GM12865 (cell line): ENCODE measurements at regions not wholly inside any gene's neighbourhood (a gene's known extent, or its start where the extent isn't known, plus 50 kb on each side); places are given as distances from the start of the nearest gene placed in this dataset.

Source experiments
- DNase-seq: peaks from one replicate; pipeline ENCODE4 v3.0.0; 2010; ENCODE audit warnings: low read depth
- H3K4me3 ChIP-seq: 2 replicates; pipeline ENCODE4 v1.5.1; 2011; ENCODE audit warnings: mild to moderate bottlenecking, low read depth, low read length, control low read depth
- TF ChIP-seq, protein P1 (sequence below): IDR thresholded peaks from 2 replicates; pipeline ENCODE4 v1.5.1; 2011; ENCODE audit warnings: low read length, control low read depth, low read depth, inconsistent platforms; ENCODE audit not compliant: insufficient read depth; ENCODE audit errors: missing control alignments

DNA sequence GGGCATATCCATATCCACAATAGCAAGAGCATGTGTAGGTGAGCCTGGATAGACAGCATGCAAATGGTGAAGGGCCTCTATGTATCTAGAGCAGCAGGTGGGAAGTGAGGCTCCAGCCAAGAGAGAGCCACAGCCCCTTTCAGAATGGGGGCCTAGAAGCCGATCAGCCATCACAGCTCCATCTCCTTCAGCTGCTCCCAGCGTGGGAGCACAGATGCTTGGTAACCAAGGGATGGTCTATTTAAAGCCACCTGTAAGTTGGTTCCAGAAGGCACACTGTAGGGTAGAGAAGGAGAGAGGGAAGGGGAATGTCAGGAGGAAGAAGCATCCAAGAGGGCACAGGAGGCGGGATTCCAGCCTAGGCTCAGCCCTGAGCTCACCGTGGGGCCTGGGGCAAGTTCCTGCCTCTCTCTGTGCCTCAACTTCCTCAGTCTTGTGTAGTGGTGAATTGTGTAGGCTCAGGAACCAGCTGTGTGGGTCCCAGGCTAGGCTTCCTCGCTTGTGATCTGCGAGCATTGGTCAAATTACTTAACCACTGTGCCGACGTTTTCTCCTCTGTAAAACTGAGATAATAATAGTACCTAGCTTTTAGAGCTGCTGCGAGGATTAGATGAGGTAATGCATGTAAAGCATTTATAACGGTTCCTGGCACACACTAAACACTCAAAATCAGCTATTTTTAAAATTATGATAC lies 122.9 kb upstream of the NAV2 start:
- H3K4me3 ChIP-seq: no peak overlapping the region
- TF ChIP-seq, protein P1, sequence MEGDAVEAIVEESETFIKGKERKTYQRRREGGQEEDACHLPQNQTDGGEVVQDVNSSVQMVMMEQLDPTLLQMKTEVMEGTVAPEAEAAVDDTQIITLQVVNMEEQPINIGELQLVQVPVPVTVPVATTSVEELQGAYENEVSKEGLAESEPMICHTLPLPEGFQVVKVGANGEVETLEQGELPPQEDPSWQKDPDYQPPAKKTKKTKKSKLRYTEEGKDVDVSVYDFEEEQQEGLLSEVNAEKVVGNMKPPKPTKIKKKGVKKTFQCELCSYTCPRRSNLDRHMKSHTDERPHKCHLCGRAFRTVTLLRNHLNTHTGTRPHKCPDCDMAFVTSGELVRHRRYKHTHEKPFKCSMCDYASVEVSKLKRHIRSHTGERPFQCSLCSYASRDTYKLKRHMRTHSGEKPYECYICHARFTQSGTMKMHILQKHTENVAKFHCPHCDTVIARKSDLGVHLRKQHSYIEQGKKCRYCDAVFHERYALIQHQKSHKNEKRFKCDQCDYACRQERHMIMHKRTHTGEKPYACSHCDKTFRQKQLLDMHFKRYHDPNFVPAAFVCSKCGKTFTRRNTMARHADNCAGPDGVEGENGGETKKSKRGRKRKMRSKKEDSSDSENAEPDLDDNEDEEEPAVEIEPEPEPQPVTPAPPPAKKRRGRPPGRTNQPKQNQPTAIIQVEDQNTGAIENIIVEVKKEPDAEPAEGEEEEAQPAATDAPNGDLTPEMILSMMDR: no peak
- no peak for DNase-seq

DNA sequence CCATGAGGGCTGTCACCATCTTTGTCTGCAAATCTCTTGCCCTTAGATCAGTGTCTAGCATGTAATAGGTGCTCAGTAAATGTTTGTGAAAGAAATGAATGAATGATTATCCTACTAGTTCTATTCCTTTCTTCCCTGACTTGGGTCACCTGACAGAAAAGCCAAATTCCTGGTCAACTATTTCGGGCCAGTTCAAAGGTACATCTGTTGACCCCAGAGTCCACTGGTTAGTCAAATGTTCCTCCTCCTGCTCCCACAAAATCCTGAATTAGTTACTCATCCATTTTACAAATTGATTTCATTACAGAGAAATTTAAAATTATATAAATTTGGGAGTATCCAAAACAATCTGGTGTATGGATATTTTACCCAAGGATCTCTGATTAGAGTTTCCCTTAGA lies 124.7 kb upstream of the NAV2 start:
- no peak for DNase-seq
- TF ChIP-seq, protein P1: no peak
- H3K4me3 ChIP-seq: no peak overlapping the region

DNA sequence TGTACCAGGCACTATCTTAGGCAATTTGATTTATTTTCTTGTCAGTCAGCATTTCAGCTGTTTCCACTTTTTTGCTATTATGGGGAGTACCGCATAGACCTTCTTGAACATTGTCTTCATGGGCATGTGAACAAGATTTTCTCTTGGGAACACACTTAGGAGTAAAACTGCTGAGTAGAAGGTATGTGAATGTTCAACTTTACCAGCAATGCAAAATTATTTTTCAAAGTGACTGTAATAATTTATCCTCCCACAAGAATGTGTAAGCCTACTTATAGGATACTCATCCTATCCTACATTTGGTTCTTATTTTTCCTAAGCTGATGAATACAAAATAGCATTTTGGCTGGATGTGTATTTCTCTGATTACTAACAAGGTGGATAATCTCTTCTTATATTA lies 132.0 kb upstream of the NAV2 start:
- TF ChIP-seq, protein P1: no peak
- no peak overlapping the region for H3K4me3 ChIP-seq
- DNase-seq: no peak

DNA sequence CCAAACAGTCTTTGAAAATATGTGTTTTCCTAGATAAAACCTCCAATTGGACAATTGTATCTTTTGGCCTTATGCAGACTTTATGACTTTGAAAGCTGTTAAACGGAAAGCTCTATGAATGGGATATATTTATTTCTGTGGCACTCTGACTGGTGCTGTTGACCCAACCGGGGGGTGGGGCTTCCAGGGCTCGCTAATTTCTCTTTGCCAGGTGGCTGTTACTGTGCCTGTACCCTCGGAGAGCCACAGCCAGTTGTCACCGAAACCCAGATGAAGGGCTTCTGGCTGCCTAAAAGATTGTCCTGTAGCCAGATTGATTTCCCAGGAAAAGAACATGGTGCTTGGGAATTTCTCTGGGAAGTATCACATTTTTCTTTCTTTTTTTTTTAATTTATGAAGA lies 132.7 kb upstream of the NAV2 start:
- TF ChIP-seq, protein P1: no peak
- H3K4me3 ChIP-seq: no peak overlapping the region

DNA sequence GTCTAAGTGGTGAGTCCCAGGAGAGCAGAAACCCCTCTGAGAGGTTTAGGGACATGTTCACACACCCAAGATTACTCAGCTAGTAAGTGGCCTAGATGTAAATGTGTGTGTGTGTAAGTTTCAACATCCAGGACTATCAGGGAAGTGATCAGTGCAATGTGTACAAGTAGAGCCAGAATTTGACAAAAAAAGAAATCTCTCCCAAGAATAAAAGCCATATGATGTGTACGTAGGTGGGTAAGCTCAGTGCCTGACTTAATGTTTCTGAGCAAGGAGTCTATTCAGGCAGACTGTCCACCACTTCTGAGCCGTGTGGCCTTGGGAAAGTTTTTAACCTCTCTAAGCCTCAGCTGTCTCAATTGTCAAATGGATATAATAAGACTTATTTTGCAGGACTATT lies 133.8 kb upstream of the NAV2 start:
- TF ChIP-seq, protein P1: no peak
- DNase-seq: no peak
- no peak overlapping the region for H3K4me3 ChIP-seq

More for the DNA sequence above, 132.7 kb upstream of the NAV2 start:
- no peak for DNase-seq

DNA sequence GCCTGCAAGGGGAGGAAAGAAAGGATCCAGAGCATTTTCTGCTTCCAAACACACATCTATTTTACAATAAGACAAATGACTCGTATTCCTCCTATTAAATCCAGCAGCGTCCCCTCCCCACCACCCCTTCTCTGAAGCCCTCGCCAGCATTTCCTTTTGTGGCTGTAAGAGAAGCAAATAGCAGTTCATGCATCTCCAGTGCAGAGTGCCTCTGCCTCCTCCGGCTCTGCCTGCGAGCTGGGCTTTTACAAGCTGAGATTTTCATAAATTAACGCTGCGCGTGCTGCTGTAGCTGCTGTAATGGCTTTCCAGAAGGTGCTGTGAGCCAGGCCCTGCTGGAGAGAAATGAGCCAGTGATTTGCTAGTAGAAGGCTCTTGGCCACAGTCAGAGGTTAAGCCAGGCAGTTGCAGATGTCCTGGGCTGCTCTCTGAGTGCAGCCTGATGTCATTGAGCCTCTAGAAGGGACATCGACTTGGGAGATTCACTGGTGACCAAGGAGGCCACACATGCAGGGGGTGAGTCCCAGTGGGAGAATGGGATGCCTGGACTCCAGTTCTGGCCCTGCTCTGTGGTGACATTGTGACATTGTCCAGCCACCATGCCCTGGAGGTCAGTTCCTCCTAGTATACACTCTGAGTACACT lies 134.5 kb upstream of the NAV2 start:
- TF ChIP-seq, protein P1: no peak

More for the DNA sequence above, 134.5 kb upstream of the NAV2 start:
- no peak for DNase-seq
- H3K4me3 ChIP-seq: no peak overlapping the region
